Cardiac fibroblast (primary cell): ENCODE measurements at regions not wholly inside any gene's neighbourhood (a gene's known extent, or its start where the extent isn't known, plus 50 kb on each side); places are given as distances from the start of the nearest gene placed in this dataset.
A peak's percentile ranks its signal among the peaks of the same experiment; 100 is the strongest.

Source experiments
- DNase-seq, 2 donors: peaks; one replicate each; pipeline versions ENCODE4 v3.0.0 to v3.0.0-alpha.2; 2010; ENCODE audit warnings: low read depth in 2 of 2
- H3K4me3 ChIP-seq, 2 donors: replicated peaks in 1 of 2; 1 replicate in 1 of 2; 2 replicates in 1 of 2; pipeline ENCODE4 v1.5.1; 2011; ENCODE audit warnings: low read depth in 2 of 2, low read length in 2 of 2, mild to moderate bottlenecking in 2 of 2, moderate library complexity in 1 of 2
- TF ChIP-seq, protein P1 (sequence below): IDR thresholded peaks from one replicate; pipeline ENCODE4 v1.5.1; 2011; ENCODE audit warnings: low read depth, mild to moderate bottlenecking, low read length, inconsistent platforms

DNA sequence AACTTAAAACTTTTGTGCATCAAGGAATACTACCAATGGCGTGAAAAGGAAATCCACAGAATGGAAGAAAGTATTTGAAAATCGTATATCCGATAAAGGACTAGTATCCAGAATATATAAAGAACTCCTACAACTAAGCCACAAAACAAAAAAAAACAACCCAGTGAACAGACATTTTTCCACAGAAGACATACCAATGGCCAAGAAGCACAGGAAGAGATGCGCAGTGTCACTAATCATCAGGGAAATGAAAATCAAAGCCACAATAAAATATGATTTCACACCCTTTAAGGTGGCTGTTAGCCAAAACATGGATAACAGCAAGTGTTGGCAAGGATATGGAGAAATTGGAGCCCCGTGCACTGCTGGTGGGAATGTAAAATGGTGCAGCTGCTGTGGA is 203.3 kb downstream of the SEC14L1 start:
- no peak for DNase-seq
- TF ChIP-seq, protein P1, sequence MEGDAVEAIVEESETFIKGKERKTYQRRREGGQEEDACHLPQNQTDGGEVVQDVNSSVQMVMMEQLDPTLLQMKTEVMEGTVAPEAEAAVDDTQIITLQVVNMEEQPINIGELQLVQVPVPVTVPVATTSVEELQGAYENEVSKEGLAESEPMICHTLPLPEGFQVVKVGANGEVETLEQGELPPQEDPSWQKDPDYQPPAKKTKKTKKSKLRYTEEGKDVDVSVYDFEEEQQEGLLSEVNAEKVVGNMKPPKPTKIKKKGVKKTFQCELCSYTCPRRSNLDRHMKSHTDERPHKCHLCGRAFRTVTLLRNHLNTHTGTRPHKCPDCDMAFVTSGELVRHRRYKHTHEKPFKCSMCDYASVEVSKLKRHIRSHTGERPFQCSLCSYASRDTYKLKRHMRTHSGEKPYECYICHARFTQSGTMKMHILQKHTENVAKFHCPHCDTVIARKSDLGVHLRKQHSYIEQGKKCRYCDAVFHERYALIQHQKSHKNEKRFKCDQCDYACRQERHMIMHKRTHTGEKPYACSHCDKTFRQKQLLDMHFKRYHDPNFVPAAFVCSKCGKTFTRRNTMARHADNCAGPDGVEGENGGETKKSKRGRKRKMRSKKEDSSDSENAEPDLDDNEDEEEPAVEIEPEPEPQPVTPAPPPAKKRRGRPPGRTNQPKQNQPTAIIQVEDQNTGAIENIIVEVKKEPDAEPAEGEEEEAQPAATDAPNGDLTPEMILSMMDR = no peak
- no peak overlapping the region for H3K4me3 ChIP-seq

DNA sequence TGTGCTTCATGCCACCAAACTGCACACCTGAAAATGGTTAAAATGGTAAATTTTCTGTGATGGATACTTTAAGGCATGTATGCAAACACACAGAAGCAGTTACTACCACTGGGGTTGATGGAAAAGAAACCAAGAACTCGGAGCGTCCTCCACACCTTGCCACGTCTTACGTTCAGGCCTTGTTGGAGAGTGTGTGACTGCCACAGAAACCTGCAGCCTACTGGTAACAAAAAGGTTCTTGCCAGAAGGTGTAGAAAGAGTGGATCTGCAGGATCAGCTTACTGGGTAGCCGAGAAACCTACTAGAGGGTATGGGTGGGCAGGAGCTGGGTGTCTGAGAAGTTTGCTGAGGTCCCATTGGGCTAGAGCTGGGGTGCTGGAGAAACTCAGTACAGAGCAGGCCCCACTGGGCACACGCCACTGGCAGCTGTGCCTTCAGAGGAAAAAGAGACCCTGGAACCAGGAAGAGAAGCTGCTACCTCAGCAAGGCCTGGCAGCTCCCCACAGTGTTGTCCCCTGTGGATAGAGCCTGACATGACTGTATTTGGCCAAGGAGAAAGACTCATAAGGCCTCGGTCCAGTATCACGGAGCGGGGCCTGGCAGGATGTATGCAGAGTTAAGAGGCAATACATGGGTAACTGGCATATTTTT is 204.6 kb downstream of the SEC14L1 start:
- DNase-seq = peak in 1 of 2 donors; percentile 35
- TF ChIP-seq, protein P1 = peak; percentile 4
- no peak overlapping the region for H3K4me3 ChIP-seq

DNA sequence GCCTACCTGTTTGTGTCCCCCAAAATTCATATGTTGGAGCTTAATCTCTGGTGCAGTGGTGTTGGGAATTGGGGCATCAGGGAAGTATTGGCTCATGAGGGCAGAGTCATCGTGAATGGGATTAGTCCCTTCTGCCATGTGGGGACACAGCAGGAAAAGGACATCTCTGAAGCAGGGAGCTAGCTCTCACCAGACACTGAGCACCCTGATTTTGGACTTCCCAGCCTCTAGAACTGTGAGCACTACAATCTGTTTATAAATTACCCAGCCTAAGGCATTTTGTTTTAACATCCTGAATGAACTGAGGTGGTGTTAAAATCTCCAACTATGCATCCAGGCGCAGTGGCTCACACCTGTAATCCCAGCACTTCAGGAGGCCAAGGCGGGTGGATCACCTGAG is 206.0 kb downstream of the SEC14L1 start:
- TF ChIP-seq, protein P1 = no peak
- DNase-seq = no peak
- H3K4me3 ChIP-seq = no peak overlapping the region

DNA sequence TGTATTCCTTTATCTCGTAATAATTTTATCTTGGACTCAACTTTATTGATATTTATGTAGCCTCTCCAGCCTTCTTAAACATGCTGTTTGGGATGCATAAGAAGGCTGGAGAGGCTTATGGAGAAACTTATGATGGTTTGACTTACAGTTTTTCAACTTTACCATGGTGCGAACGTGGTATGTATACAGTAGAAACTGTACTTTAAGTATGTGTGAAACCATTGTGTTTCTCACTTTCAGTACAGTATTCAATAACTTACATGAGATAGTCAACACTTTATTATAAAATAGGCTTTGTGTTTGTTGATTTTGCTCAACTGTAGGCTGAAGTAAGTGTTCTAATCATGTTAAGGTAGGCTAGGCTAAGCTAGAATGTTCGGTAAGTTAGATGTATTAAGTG is 206.8 kb downstream of the SEC14L1 start:
- TF ChIP-seq, protein P1 = no peak
- DNase-seq = no peak
- H3K4me3 ChIP-seq = no peak overlapping the region

DNA sequence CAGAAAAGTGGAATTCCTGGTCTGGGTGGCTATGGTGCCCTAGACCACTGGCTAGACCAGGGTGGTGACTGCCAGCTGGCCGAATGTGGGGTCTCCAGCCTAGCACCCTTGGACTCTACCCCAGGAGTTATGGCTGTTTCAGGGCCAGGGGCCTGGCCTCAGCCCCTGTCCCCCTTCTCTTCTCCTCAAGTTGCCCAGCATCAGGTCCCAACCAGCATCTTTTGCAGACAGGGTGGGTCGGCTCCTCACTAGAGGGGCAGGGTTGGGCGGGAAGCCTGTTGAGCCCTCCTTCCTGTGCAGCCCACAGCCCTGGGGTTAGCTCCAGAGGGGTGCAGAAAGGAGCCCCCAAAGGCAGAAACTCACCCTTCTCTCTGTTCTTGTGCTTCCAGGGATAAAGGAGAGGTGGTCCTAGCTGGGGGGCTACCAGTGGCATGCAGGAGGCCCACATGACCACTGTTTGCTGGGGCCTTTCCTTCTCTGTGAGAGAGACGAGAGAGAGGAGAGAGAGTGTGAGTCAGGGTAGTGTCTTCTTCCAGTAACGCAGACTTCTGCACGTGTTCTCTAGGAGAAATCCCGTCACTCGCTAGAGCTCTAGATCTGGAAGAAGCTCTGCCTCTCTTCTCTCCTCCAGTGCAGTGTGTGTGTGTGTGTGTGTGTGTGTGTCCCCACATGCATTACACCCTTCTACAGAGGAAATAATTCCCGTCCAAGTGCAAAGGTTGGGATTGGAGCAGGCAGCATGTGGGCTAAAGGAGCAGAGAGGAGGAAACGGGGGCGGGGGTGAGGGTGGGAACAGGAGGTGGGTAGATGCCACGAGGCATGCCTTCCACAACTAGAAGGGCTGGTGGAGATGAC is 209.4 kb downstream of the SEC14L1 start:
- no peak overlapping the region for H3K4me3 ChIP-seq
- DNase-seq = peak; percentile 76 to 89
- TF ChIP-seq, protein P1 = no peak

DNA sequence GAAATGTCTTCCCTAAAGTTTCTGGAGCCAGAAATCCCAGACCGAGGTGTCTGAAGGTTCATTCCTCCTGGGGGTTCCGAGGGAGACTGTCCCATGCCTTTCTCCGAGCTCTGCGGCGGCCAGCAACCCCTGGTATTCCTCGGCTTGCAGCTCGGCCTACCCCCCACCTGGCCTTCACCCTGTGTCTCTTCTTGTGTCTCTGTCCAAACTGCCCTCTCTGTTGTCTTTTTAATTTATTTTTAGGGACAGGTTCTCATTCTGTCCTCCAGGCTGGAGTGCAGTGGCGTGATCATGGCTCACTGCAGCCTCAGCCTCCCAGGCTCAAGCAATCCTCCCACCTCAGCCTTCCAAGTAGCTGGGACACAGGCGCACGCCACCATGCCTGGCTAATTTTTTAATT is 211.7 kb downstream of the SEC14L1 start:
- TF ChIP-seq, protein P1 = no peak
- H3K4me3 ChIP-seq = no peak overlapping the region
- DNase-seq = no peak
